ENCODE measurements at regions not wholly inside any gene's neighbourhood (a gene's known extent, or its start where the extent isn't known, plus 50 kb on each side); places are given as distances from the start of the nearest gene placed in this dataset.

GRCh38 chr5:2200261-2200950 lies 317.7 kb upstream of the IRX4 start:
- no peak for ATAC-seq
- Mint-ChIP-seq H3K4me1 (no peaks in the 10 kb centered on the region), H3K27me3 (peaks cover 26% of the 10 kb centered on the region), H3K4me3 (no peak overlapping the region), H3K27ac (no peak overlapping the region), H3K36me3 (ENCODE audit: low read depth) (no peaks in the 10 kb centered on the region)
- no peaks in the 10 kb centered on the region for H3K9me3 ChIP-seq (ENCODE audit: control insufficient read depth, low read length, poor library complexity, severe bottlenecking)
- no peak for DNase-seq

DNA sequence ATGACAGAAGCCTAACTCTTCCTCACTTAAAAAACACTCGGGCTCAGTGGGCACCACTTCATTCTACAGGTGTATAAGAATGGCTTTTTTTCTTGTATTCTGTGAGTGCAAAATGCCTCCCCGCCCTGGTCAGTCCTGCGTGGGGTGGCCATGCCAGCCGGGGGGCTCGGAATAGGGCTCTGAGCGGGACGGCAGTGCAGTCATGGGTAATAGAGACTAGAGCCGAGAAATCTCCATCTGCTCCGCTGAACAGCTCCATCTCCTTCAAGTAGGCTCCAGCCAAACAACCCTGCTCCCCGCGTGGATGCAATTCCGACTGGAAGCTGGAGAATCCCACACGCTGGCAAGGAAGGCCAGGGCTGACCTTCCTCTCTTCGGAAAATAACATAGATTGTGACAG lies 317.0 kb upstream of the IRX4 start:
- ATAC-seq: no peak
- H3K27ac Mint-ChIP-seq: no peak overlapping the region
- peaks cover 26% of the 10 kb centered on the region for H3K27me3 Mint-ChIP-seq
- no peak for DNase-seq
- H3K4me3 Mint-ChIP-seq: no peak overlapping the region
- H3K9me3 ChIP-seq (ENCODE audit: control insufficient read depth, low read length, poor library complexity, severe bottlenecking): no peaks in the 10 kb centered on the region
- no peaks in the 10 kb centered on the region for H3K36me3 Mint-ChIP-seq (ENCODE audit: low read depth)
- H3K4me1 Mint-ChIP-seq: no peaks in the 10 kb centered on the region

GRCh38 chr5:2196989-2197619 lies 314.4 kb upstream of the IRX4 start:
- no peaks in the 10 kb centered on the region for H3K9me3 ChIP-seq (ENCODE audit: control insufficient read depth, low read length, poor library complexity, severe bottlenecking)
- ATAC-seq (no peak), DNase-seq (no peak)
- Mint-ChIP-seq H3K4me3 (no peak overlapping the region), H3K36me3 (ENCODE audit: low read depth) (no peaks in the 10 kb centered on the region), H3K27me3 (peaks cover 26% of the 10 kb centered on the region), H3K4me1 (no peaks in the 10 kb centered on the region), H3K27ac (no peak overlapping the region)

GRCh38 chr5:2196416-2196815 lies 313.7 kb upstream of the IRX4 start:
- Mint-ChIP-seq H3K27ac (no peak overlapping the region), H3K27me3 (peaks cover 26% of the 10 kb centered on the region), H3K36me3 (ENCODE audit: low read depth) (no peaks in the 10 kb centered on the region), H3K4me1 (no peaks in the 10 kb centered on the region), H3K4me3 (no peak overlapping the region)
- ATAC-seq: no peak
- DNase-seq: no peak
- H3K9me3 ChIP-seq (ENCODE audit: control insufficient read depth, low read length, poor library complexity, severe bottlenecking): no peaks in the 10 kb centered on the region

GRCh38 chr5:2194949-2195348 lies 312.2 kb upstream of the IRX4 start:
- H3K27ac Mint-ChIP-seq: no peak overlapping the region
- H3K4me3 Mint-ChIP-seq: no peak overlapping the region
- H3K27me3 Mint-ChIP-seq: peaks cover 21% of the 10 kb centered on the region
- H3K36me3 Mint-ChIP-seq (ENCODE audit: low read depth): no peaks in the 10 kb centered on the region
- ATAC-seq: no peak
- H3K9me3 ChIP-seq (ENCODE audit: control insufficient read depth, low read length, poor library complexity, severe bottlenecking): no peaks in the 10 kb centered on the region
- no peak for DNase-seq
- no peaks in the 10 kb centered on the region for H3K4me1 Mint-ChIP-seq

- H3K4me3 Mint-ChIP-seq: no peak overlapping the region
- H3K36me3 Mint-ChIP-seq (ENCODE audit: low read depth): no peaks in the 10 kb centered on the region
- H3K27ac Mint-ChIP-seq: no peak overlapping the region
- no peaks in the 10 kb centered on the region for H3K4me1 Mint-ChIP-seq
- H3K27me3 Mint-ChIP-seq: peaks cover 18% of the 10 kb centered on the region
- no peak for DNase-seq
- H3K9me3 ChIP-seq (ENCODE audit: control insufficient read depth, low read length, poor library complexity, severe bottlenecking): no peaks in the 10 kb centered on the region
- ATAC-seq: no peak
Observed at GRCh38 chr5:2194236-2194555, 311.5 kb upstream of the IRX4 start.

DNA sequence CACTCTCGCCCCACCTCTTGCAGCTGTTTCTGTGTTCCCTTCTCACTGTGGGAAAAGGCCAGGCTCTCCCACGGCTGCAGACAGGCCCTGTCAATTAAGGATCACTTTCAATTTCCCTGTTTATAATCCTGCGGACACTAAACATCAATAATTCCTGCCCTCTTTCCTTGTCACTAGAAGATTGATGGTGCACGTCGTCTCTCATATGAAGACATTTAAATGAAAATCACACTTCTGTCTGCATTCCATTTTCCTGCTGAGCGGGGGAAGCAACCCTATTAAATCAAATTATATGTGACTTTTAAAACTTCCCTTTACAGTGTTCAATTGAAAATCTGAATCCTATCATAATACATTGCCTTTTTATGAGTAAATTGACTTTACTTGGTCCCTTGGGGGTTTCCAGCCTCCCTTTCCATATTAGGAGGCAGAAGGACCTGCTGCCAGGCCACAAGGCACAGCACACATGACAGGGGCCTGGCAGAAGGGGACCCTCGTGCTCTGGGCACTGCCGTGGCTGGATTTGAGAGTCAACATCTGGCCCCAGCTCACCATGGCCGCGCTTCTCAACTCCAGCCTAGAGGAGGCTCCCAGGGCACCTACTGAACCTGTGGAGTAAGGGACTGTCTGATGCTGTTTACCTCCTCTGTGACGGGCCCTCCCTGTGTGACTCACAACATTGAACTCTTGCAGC lies 311.0 kb upstream of the IRX4 start:
- H3K27me3 Mint-ChIP-seq: peaks cover 18% of the 10 kb centered on the region
- no peak for ATAC-seq
- no peak overlapping the region for H3K27ac Mint-ChIP-seq

GRCh38 chr5:2193142-2193541 lies 310.4 kb upstream of the IRX4 start:
- ATAC-seq: no peak
- Mint-ChIP-seq H3K4me1 (no peaks in the 10 kb centered on the region), H3K27me3 (peaks cover 18% of the 10 kb centered on the region), H3K4me3 (no peak overlapping the region), H3K36me3 (ENCODE audit: low read depth) (no peaks in the 10 kb centered on the region), H3K27ac (no peak overlapping the region)
- no peak for DNase-seq
- H3K9me3 ChIP-seq (ENCODE audit: control insufficient read depth, low read length, poor library complexity, severe bottlenecking): no peaks in the 10 kb centered on the region

More for the DNA sequence above, 311.0 kb upstream of the IRX4 start:
- no peaks in the 10 kb centered on the region for H3K36me3 Mint-ChIP-seq (ENCODE audit: low read depth)
- H3K4me1 Mint-ChIP-seq: no peaks in the 10 kb centered on the region
- no peak overlapping the region for H3K4me3 Mint-ChIP-seq
- DNase-seq: no peak
- no peaks in the 10 kb centered on the region for H3K9me3 ChIP-seq (ENCODE audit: control insufficient read depth, low read length, poor library complexity, severe bottlenecking)

- no peaks in the 10 kb centered on the region for H3K36me3 Mint-ChIP-seq (ENCODE audit: low read depth)
- H3K4me1 Mint-ChIP-seq: no peaks in the 10 kb centered on the region
- no peak overlapping the region for H3K27ac Mint-ChIP-seq
- ATAC-seq (no peak), DNase-seq (no peak)
- H3K4me3 Mint-ChIP-seq: no peak overlapping the region
- H3K27me3 Mint-ChIP-seq: peaks cover 12% of the 10 kb centered on the region
- no peaks in the 10 kb centered on the region for H3K9me3 ChIP-seq (ENCODE audit: control insufficient read depth, low read length, poor library complexity, severe bottlenecking)
Observed at GRCh38 chr5:2192496-2192895, 309.8 kb upstream of the IRX4 start.

DNA sequence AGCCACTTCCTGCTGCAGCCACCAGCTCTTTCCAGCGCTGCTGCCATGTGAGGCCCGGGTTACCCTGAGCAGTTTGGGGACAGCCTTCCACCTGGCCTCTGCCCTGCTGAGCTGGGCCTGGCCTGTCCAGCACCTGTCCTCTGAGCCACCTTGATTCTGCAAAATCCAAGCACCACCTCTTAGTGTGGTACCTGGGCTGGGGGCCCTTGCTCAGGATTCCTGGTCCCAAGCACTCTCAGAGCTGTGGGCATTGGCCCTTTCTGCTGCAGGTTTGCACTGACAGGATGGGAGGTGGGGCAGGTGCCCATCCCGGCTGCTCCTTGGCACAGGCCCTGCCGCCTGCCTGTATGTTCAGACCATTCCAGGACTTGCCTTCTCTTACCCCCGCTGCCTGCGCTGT lies 309.2 kb upstream of the IRX4 start:
- Mint-ChIP-seq H3K36me3 (ENCODE audit: low read depth) (no peaks in the 10 kb centered on the region), H3K4me3 (no peak overlapping the region), H3K27me3 (peaks cover 7% of the 10 kb centered on the region), H3K4me1 (no peaks in the 10 kb centered on the region), H3K27ac (no peak overlapping the region)
- ATAC-seq (no peak), DNase-seq (no peak)
- H3K9me3 ChIP-seq (ENCODE audit: control insufficient read depth, low read length, poor library complexity, severe bottlenecking): no peaks in the 10 kb centered on the region

- Mint-ChIP-seq H3K27ac (no peak overlapping the region), H3K27me3 (peaks cover 5% of the 10 kb centered on the region), H3K4me1 (no peaks in the 10 kb centered on the region), H3K4me3 (no peak overlapping the region), H3K36me3 (ENCODE audit: low read depth) (no peaks in the 10 kb centered on the region)
- DNase-seq (no peak), ATAC-seq (no peak)
- no peaks in the 10 kb centered on the region for H3K9me3 ChIP-seq (ENCODE audit: control insufficient read depth, low read length, poor library complexity, severe bottlenecking)
Observed at GRCh38 chr5:2190549-2190948, 307.8 kb upstream of the IRX4 start.

GRCh38 chr5:2188661-2189060 lies 305.9 kb upstream of the IRX4 start:
- no peak overlapping the region for H3K4me3 Mint-ChIP-seq
- H3K4me1 Mint-ChIP-seq: no peaks in the 10 kb centered on the region
- ATAC-seq (no peak), DNase-seq (no peak)
- no peaks in the 10 kb centered on the region for H3K36me3 Mint-ChIP-seq (ENCODE audit: low read depth)
- peaks cover 13% of the 10 kb centered on the region for H3K27me3 Mint-ChIP-seq
- no peaks in the 10 kb centered on the region for H3K9me3 ChIP-seq (ENCODE audit: control insufficient read depth, low read length, poor library complexity, severe bottlenecking)
- H3K27ac Mint-ChIP-seq: no peak overlapping the region

GRCh38 chr5:2188137-2188536 lies 305.4 kb upstream of the IRX4 start:
- DNase-seq (no peak), ATAC-seq (no peak)
- no peaks in the 10 kb centered on the region for H3K36me3 Mint-ChIP-seq (ENCODE audit: low read depth)
- no peak overlapping the region for H3K4me3 Mint-ChIP-seq
- H3K27me3 Mint-ChIP-seq: peaks cover 17% of the 10 kb centered on the region
- H3K4me1 Mint-ChIP-seq: no peaks in the 10 kb centered on the region
- H3K27ac Mint-ChIP-seq: no peak overlapping the region
- H3K9me3 ChIP-seq (ENCODE audit: control insufficient read depth, low read length, poor library complexity, severe bottlenecking): no peaks in the 10 kb centered on the region

DNA sequence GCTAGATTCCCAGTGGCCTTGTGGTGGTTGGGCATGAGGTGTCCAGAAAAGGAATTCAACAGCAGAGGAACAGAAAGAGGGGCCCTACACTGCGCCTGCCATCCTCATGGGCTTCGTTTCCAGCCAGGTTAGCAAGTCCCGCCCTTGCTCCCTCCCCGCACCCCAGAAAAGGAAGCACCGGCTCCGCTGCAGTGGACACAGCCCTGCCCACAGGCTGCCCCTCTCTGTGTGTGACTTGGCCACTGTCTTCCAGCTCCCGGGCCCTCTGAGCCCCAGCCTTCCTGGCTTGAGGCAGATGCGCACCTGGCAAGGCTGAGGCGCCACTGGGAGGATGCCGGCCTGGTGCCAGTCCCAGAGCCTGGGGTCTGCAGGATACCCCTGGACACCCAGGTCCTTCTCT lies 305.0 kb upstream of the IRX4 start:
- H3K36me3 Mint-ChIP-seq (ENCODE audit: low read depth): no peaks in the 10 kb centered on the region
- H3K4me3 Mint-ChIP-seq: no peak overlapping the region
- H3K27me3 Mint-ChIP-seq: peaks cover 17% of the 10 kb centered on the region
- H3K9me3 ChIP-seq (ENCODE audit: control insufficient read depth, low read length, poor library complexity, severe bottlenecking): no peaks in the 10 kb centered on the region
- ATAC-seq: no peak
- no peak overlapping the region for H3K27ac Mint-ChIP-seq
- no peak for DNase-seq
- H3K4me1 Mint-ChIP-seq: no peaks in the 10 kb centered on the region

All from T-helper 17 cell (primary cell).